Neuronal stem cell (in vitro differentiated cells): ENCODE measurements at regions not wholly inside any gene's neighbourhood (a gene's known extent, or its start where the extent isn't known, plus 50 kb on each side); places are given as distances from the start of the nearest gene placed in this dataset.

Experiments used
- DNase-seq: peaks from one replicate; pipeline ENCODE4 v3.0.0-alpha.2; 2013; ENCODE audit warnings: low spot score
- H2AFZ ChIP-seq: one replicate; pipeline ENCODE4 v1.6.1; 2013; ENCODE audit warnings: mild to moderate bottlenecking, low read length, inconsistent platforms
- H2AK5ac ChIP-seq: 2 replicates; pipeline ENCODE4 v1.6.1; 2013; ENCODE audit warnings: low read depth, mild to moderate bottlenecking, inconsistent platforms, low read length, moderate library complexity, mixed read lengths
- H2BK120ac ChIP-seq: 2 replicates; pipeline ENCODE4 v1.6.1; 2013; ENCODE audit warnings: low read depth, mild to moderate bottlenecking, inconsistent platforms, low read length, moderate library complexity, mixed read lengths
- H2BK12ac ChIP-seq: one replicate; pipeline ENCODE4 v1.6.1; 2013; ENCODE audit warnings: low read length, inconsistent platforms
- H2BK15ac ChIP-seq: 2 replicates; pipeline ENCODE4 v1.6.1; 2013; ENCODE audit warnings: mild to moderate bottlenecking, low read length, inconsistent platforms, mixed read lengths
- H2BK5ac ChIP-seq: one replicate; pipeline ENCODE4 v1.6.1; 2013; ENCODE audit warnings: inconsistent platforms, mild to moderate bottlenecking, low read length, moderate library complexity
- H3K14ac ChIP-seq: one replicate; pipeline ENCODE4 v1.6.1; 2013; ENCODE audit warnings: low read length, inconsistent platforms
- H3K18ac ChIP-seq: 2 replicates; pipeline ENCODE4 v1.6.1; 2013; ENCODE audit warnings: low read length, inconsistent platforms
- H3K23ac ChIP-seq: 2 replicates; pipeline ENCODE4 v1.6.1; 2013; ENCODE audit warnings: low read depth, mild to moderate bottlenecking, mixed read lengths, low read length, inconsistent platforms; ENCODE audit not compliant: poor library complexity
- H3K27ac ChIP-seq: replicated peaks from 3 replicates; pipeline ENCODE4 v1.5.1; 2013; ENCODE audit warnings: low read length, inconsistent platforms
- H3K27me3 ChIP-seq, 3 experiments: 2 replicates each; pipeline ENCODE4 v1.6.1; 2013; ENCODE audit warnings: low read length in 3 of 3, mild to moderate bottlenecking in 2 of 3, inconsistent platforms in 1 of 3, low read depth in 1 of 3, mixed read lengths in 1 of 3, moderate library complexity in 1 of 3; ENCODE audit not compliant: control insufficient read depth in 3 of 3, insufficient read depth in 3 of 3
- H3K36me3 ChIP-seq, 2 donors: replicated peaks in 1 of 2; 2 replicates each; pipeline ENCODE4 v1.6.1; 2013; ENCODE audit warnings: low read length in 2 of 2; ENCODE audit not compliant: control insufficient read depth in 2 of 2, insufficient read depth in 2 of 2
- H3K4ac ChIP-seq: 2 replicates; pipeline ENCODE4 v1.6.1; 2013; ENCODE audit warnings: inconsistent platforms, mild to moderate bottlenecking, low read length, moderate library complexity
- H3K4me1 ChIP-seq, 2 donors: 1 replicate in 1 of 2; 2 replicates in 1 of 2; pipeline ENCODE4 v1.6.1; 2013; ENCODE audit warnings: low read length in 2 of 2, low read depth in 1 of 2; ENCODE audit not compliant: control insufficient read depth in 2 of 2, insufficient read depth in 1 of 2
- H3K4me2 ChIP-seq: one replicate; pipeline ENCODE4 v1.6.1; 2013; ENCODE audit warnings: mild to moderate bottlenecking, low read length, inconsistent platforms; ENCODE audit not compliant: insufficient read depth, poor library complexity, severe bottlenecking
- H3K4me3 ChIP-seq, 2 donors: 2 replicates each; pipeline ENCODE4 v1.5.1; 2013; ENCODE audit warnings: low read length in 2 of 2, mild to moderate bottlenecking in 2 of 2, inconsistent platforms in 1 of 2, moderate library complexity in 1 of 2
- H3K79me1 ChIP-seq: one replicate; pipeline ENCODE4 v1.6.1; 2013; ENCODE audit warnings: low read depth, mild to moderate bottlenecking, inconsistent platforms, low read length, moderate library complexity
- H3K9ac ChIP-seq: one replicate; pipeline ENCODE4 v1.6.1; 2013; ENCODE audit warnings: mild to moderate bottlenecking, low read depth, low read length, inconsistent platforms; ENCODE audit not compliant: poor library complexity
- H3K9me3 ChIP-seq, 2 donors: replicated peaks in 1 of 2; 2 replicates each; pipeline versions ENCODE3 to v1.6.1; 2013; ENCODE audit warnings: low read length in 2 of 2, mild to moderate bottlenecking in 2 of 2, inconsistent platforms in 1 of 2, low read depth in 1 of 2, mixed read lengths in 1 of 2, moderate library complexity in 1 of 2; ENCODE audit not compliant: control insufficient read depth in 2 of 2, insufficient read depth in 1 of 2
- H4K8ac ChIP-seq: one replicate; pipeline ENCODE4 v1.6.1; 2013; ENCODE audit warnings: low read depth, mild to moderate bottlenecking, inconsistent platforms, low read length, moderate library complexity
- H4K91ac ChIP-seq: one replicate; pipeline ENCODE4 v1.6.1; 2013; ENCODE audit warnings: low read length, low read depth, mild to moderate bottlenecking, inconsistent platforms; ENCODE audit not compliant: poor library complexity
- WGBS, 2 donors: extraction: QIAGEN DNeasy Blood & Tissue Kit; methylation state at CpG; one replicate each; pipeline ENCODE4 v1.1.7; 2013; ENCODE audit warnings: missing lambda C conversion rate in 2 of 2, mixed read lengths in 1 of 2; ENCODE audit not compliant: insufficient read length in 2 of 2, insufficient replicate concordance in 1 of 2; ENCODE audit errors: extremely low coverage in 2 of 2; 5-methylcytosine and 5-hydroxymethylcytosine counted together

DNA sequence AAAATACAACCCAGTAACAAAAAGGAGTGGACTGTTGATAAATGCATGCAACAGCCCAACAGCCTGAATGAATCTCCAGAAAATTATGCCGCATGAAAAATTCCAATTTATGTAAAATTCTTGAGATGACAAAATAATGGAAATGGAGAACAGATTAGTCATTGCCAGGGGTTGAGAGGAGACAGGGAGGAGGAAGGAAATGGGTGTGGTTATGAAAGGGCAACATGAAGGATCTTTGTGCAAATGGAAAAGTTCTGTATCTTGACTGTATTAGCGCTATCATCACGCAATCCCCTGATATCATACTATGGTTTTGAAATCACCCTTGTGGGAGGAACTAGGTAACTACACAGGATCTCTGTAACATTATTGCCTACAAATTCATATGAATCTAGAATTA lies 1058.3 kb upstream of the RBFOX1 start:
- WGBS, 2 donors, result no CpG with 5 or more reads among the region's 3 CpGs
- no peak overlapping the region for H3K4ac ChIP-seq

GRCh38 chr16:6267682-6268081 lies 1065.0 kb upstream of the RBFOX1 start:
- H3K36me3 ChIP-seq, result no peaks in the 10 kb centered on the region
- H3K27ac ChIP-seq, result no peak overlapping the region
- no peak overlapping the region for H3K23ac ChIP-seq
- H3K18ac ChIP-seq, result no peak overlapping the region
- H4K8ac ChIP-seq, result no peak overlapping the region
- no peak overlapping the region for H2AFZ ChIP-seq
- no peaks in the 10 kb centered on the region for H3K79me1 ChIP-seq
- H3K27me3 ChIP-seq, result no peaks in the 10 kb centered on the region
- H3K9me3 ChIP-seq, result no peaks in the 10 kb centered on the region
- WGBS, 2 donors, result no CpG with 5 or more reads among the region's 3 CpGs
- H3K4me2 ChIP-seq, result no peak overlapping the region
- H4K91ac ChIP-seq, result no peak overlapping the region
- H2BK120ac ChIP-seq, result no peak overlapping the region
- H3K4ac ChIP-seq, result no peak overlapping the region
- no peak overlapping the region for H3K14ac ChIP-seq
- H2AK5ac ChIP-seq, result no peak overlapping the region
- no peaks in the 10 kb centered on the region for H3K4me1 ChIP-seq
- H2BK5ac ChIP-seq, result no peak overlapping the region
- H2BK12ac ChIP-seq, result no peak overlapping the region
- DNase-seq, result no peak
- no peak overlapping the region for H3K4me3 ChIP-seq
- H3K9ac ChIP-seq, result no peak overlapping the region
- no peak overlapping the region for H2BK15ac ChIP-seq

More for the DNA sequence above, 1058.3 kb upstream of the RBFOX1 start:
- Histone ChIP-seq H3K27me3 (no peaks in the 10 kb centered on the region), H3K18ac (no peak overlapping the region), H3K9me3 (no peaks in the 10 kb centered on the region), H2AFZ (no peak overlapping the region), H4K8ac (no peak overlapping the region), H2BK5ac (no peak overlapping the region), H3K4me3 (no peak overlapping the region), H2BK15ac (no peak overlapping the region), H2BK12ac (no peak overlapping the region), H3K9ac (no peak overlapping the region), H3K79me1 (no peaks in the 10 kb centered on the region), H3K14ac (no peak overlapping the region), H3K23ac (no peak overlapping the region), H3K27ac (no peak overlapping the region), H2BK120ac (no peak overlapping the region), H3K36me3 (no peaks in the 10 kb centered on the region), H4K91ac (no peak overlapping the region), H2AK5ac (no peak overlapping the region), H3K4me2 (no peak overlapping the region), H3K4me1 (no peaks in the 10 kb centered on the region)
- no peak for DNase-seq

- no peak for DNase-seq
- Histone ChIP-seq H3K9ac (no peak overlapping the region), H3K27ac (no peak overlapping the region), H2BK5ac (no peak overlapping the region), H3K18ac (no peak overlapping the region), H3K4me1 (no peaks in the 10 kb centered on the region), H3K36me3 (no peaks in the 10 kb centered on the region), H2AK5ac (no peak overlapping the region), H2BK12ac (no peak overlapping the region), H2BK120ac (no peak overlapping the region), H3K4ac (no peak overlapping the region), H3K4me2 (no peak overlapping the region), H3K14ac (no peak overlapping the region), H2BK15ac (no peak overlapping the region), H3K4me3 (no peak overlapping the region), H4K91ac (no peak overlapping the region), H3K79me1 (no peaks in the 10 kb centered on the region), H3K9me3 (no peaks in the 10 kb centered on the region), H4K8ac (no peak overlapping the region), H3K23ac (no peak overlapping the region), H3K27me3 (no peaks in the 10 kb centered on the region), H2AFZ (no peak overlapping the region)
- WGBS, 2 donors, result no CpG with 5 or more reads among the region's 2 CpGs
These were observed 1065.9 kb upstream of the RBFOX1 start for GRCh38 chr16:6266703-6267102.

- H3K27ac ChIP-seq, result no peak overlapping the region
These were observed 1066.7 kb upstream of the RBFOX1 start for GRCh38 chr16:6265968-6266367.

More at GRCh38 chr16:6265968-6266367, 1066.7 kb upstream of the RBFOX1 start:
- no peak overlapping the region for H4K91ac ChIP-seq
- DNase-seq, result no peak
- H3K14ac ChIP-seq, result no peak overlapping the region
- H2AFZ ChIP-seq, result no peak overlapping the region
- no peaks in the 10 kb centered on the region for H3K36me3 ChIP-seq
- WGBS, 2 donors, result no CpG with 5 or more reads among the region's 4 CpGs
- H2BK120ac ChIP-seq, result no peak overlapping the region
- H3K4me3 ChIP-seq, result no peak overlapping the region
- no peaks in the 10 kb centered on the region for H3K4me1 ChIP-seq
- no peak overlapping the region for H3K4me2 ChIP-seq
- H2AK5ac ChIP-seq, result no peak overlapping the region
- H3K4ac ChIP-seq, result no peak overlapping the region
- H2BK15ac ChIP-seq, result no peak overlapping the region
- no peak overlapping the region for H3K18ac ChIP-seq
- H3K9me3 ChIP-seq, result no peaks in the 10 kb centered on the region
- no peak overlapping the region for H2BK12ac ChIP-seq
- H3K27me3 ChIP-seq, result no peaks in the 10 kb centered on the region
- no peak overlapping the region for H4K8ac ChIP-seq
- H3K79me1 ChIP-seq, result no peaks in the 10 kb centered on the region
- no peak overlapping the region for H3K9ac ChIP-seq
- no peak overlapping the region for H2BK5ac ChIP-seq
- no peak overlapping the region for H3K23ac ChIP-seq
